Stomach (tissue), 8 donors: ENCODE measurements at regions not wholly inside any gene's neighbourhood (a gene's known extent, or its start where the extent isn't known, plus 50 kb on each side); places are given as distances from the start of the nearest gene placed in this dataset.

Experiments used
- DNase-seq, 2 donors: peaks; one replicate each; pipeline versions ENCODE4 v3.0.0 to v3.0.0-alpha.2; 2013 to 2019
- H3K27ac ChIP-seq, 5 donors: fragments of 200-600 bp in 4 of 5; sonication (generic) in 4 of 5; one replicate each; pipeline ENCODE4 v1.5.1; 2013 to 2019; ENCODE audit warnings: mild to moderate bottlenecking in 1 of 5, moderate library complexity in 1 of 5
- H3K27me3 ChIP-seq, 3 donors: fragments of 200-600 bp; sonication (generic); one replicate each; pipeline ENCODE4 v1.5.1; 2017 to 2019; ENCODE audit warnings: mixed run types in 1 of 3
- H3K36me3 ChIP-seq, 4 donors: fragments of 200-600 bp; sonication (generic); 1 replicate in 3 of 4; 2 replicates in 1 of 4; pipeline ENCODE4 v1.5.1; 2016 to 2019
- H3K4me1 ChIP-seq, 4 donors: fragments of 200-600 bp; sonication (generic); one replicate each; pipeline ENCODE4 v1.5.1; 2016 to 2019
- H3K4me3 ChIP-seq, 4 donors: fragments of 200-600 bp; sonication (generic) in 3 of 4; one replicate each; pipeline ENCODE4 v1.5.1; 2016 to 2019; ENCODE audit warnings: mild to moderate bottlenecking in 1 of 4
- H3K9me3 ChIP-seq, 4 donors: fragments of 200-600 bp; sonication (generic); one replicate each; pipeline ENCODE4 v1.5.1; 2016 to 2019
- EP300 ChIP-seq: sonication (generic); formaldehyde crosslinking; IDR thresholded peaks from one replicate; pipeline ENCODE4 v1.6.1; 2017; ENCODE audit warnings: antibody characterized with exemption
- POLR2A ChIP-seq, 4 donors: fragments of 450-650 bp; IDR thresholded peaks; one replicate each; pipeline ENCODE4 v1.6.1; 2016; ENCODE audit warnings: antibody characterized with exemption in 4 of 4, control low read depth in 2 of 4, mild to moderate bottlenecking in 1 of 4, moderate library complexity in 1 of 4
- POLR2AphosphoS5 ChIP-seq, 3 donors: sonication (generic); formaldehyde crosslinking; IDR thresholded peaks; one replicate each; pipeline ENCODE4 v1.6.1; 2016; ENCODE audit warnings: antibody characterized with exemption in 3 of 3
- WGBS, 5 donors: extraction: QIAGEN DNeasy Blood & Tissue Kit in 3 of 5; methylation state at CpG; one replicate each; pipeline versions ENCODE4 v1.1.5 to v1.1.7; 2013 to 2018; 5-methylcytosine and 5-hydroxymethylcytosine counted together
- intact Hi-C: fragments of 100-400 bp; cut with DNase I; formaldehyde crosslinking; loops from one replicate; pipeline ENCODE4 v1.15.1; 2023; ENCODE audit warnings: low total_unique reads
- TF ChIP-seq, protein P1 (sequence below), 7 experiments: fragments of 450-650 bp in 4 of 7; fragments of 200-600 bp in 3 of 7; sonication (generic) in 3 of 7; IDR thresholded peaks; one replicate each; pipeline ENCODE4 v1.5.1; 2016 to 2019; ENCODE audit warnings: antibody characterized with exemption in 7 of 7, control low read depth in 2 of 7, mild to moderate bottlenecking in 1 of 7
- donor health status: healthy with polysubstance abuse.
- donor health status: Bipolar disorder and iron deficiency.
- donor health status: healthy.

- Histone ChIP-seq H3K9me3 (no peaks in the 10 kb centered on the region), H3K4me3 (no peak overlapping the region), H3K36me3 (no peaks in the 10 kb centered on the region), H3K27ac (no peak overlapping the region), H3K27me3 (no peaks in the 10 kb centered on the region), H3K4me1 (peaks cover 0 to 9% (median 3%) of the 10 kb centered on the region in 4 donors)
- TF ChIP-seq POLR2AphosphoS5 (IDR thresholded peaks at IDR 0.05) (no peak), POLR2A (IDR thresholded peaks at IDR 0.05) (no peak), EP300 (no peak)
- TF ChIP-seq, protein P1, sequence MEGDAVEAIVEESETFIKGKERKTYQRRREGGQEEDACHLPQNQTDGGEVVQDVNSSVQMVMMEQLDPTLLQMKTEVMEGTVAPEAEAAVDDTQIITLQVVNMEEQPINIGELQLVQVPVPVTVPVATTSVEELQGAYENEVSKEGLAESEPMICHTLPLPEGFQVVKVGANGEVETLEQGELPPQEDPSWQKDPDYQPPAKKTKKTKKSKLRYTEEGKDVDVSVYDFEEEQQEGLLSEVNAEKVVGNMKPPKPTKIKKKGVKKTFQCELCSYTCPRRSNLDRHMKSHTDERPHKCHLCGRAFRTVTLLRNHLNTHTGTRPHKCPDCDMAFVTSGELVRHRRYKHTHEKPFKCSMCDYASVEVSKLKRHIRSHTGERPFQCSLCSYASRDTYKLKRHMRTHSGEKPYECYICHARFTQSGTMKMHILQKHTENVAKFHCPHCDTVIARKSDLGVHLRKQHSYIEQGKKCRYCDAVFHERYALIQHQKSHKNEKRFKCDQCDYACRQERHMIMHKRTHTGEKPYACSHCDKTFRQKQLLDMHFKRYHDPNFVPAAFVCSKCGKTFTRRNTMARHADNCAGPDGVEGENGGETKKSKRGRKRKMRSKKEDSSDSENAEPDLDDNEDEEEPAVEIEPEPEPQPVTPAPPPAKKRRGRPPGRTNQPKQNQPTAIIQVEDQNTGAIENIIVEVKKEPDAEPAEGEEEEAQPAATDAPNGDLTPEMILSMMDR (IDR thresholded peaks at IDR 0.05): no peak
- WGBS, 5 donors: 91 to 96% (median 93%) methylated on average over 6 of the region's 6 CpGs
- DNase-seq: no peak
- intact Hi-C loops: no loop called here
Observed at GRCh38 chr3:59680919-59681318, 631.1 kb upstream of the CFAP20DC start.

- WGBS, 5 donors: 38 to 60% (median 50%) methylated on average over 11 of the region's 11 CpGs
- H3K36me3 ChIP-seq: no peaks in the 10 kb centered on the region
- TF ChIP-seq POLR2A (IDR thresholded peaks at IDR 0.05): no peak
- no peak for TF ChIP-seq POLR2AphosphoS5 (IDR thresholded peaks at IDR 0.05)
- TF ChIP-seq EP300: no peak
- TF ChIP-seq, protein P1 (IDR thresholded peaks at IDR 0.05): no peak
- no peak overlapping the region for H3K4me3 ChIP-seq
- H3K27ac ChIP-seq: peak overlapping the region in 4 of 5 donors; percentile 20 to 48 (median 31)
- H3K27me3 ChIP-seq: no peaks in the 10 kb centered on the region
- intact Hi-C loops: no loop called here
- H3K4me1 ChIP-seq: peaks cover 0 to 9% (median 6%) of the 10 kb centered on the region in 4 donors
- H3K9me3 ChIP-seq: no peaks in the 10 kb centered on the region
- DNase-seq: peak; percentile 35 to 51
Observed at GRCh38 chr3:59677747-59678702, 628.2 kb upstream of the CFAP20DC start.

DNA sequence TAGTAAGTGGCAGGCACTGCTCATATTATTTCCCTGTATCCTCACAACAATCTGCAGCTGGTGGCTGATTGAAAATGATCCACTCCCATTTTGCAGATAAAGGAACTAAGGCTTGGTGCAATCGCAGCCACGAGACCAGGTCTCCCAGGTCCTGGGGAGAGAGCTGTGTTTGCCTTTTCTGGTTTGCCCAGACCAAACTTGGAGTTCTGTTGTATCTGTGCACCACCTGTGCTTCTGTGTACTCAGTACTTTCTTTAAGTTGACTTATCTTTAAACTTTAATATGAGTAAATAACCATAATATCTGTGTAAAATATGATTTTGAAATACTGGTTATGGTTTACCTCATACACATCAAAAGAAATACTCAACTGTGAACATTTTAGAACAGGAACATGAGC, 625.7 kb upstream of the CFAP20DC start:
- WGBS, 5 donors: 27 to 70% (median 37%) methylated on average over 2 of the region's 2 CpGs
- no peak overlapping the region for H3K4me3 ChIP-seq
- intact Hi-C loops: no loop called here
- H3K27ac ChIP-seq: no peak overlapping the region
- no peak for DNase-seq
- H3K4me1 ChIP-seq: peaks cover 0 to 9% (median 6%) of the 10 kb centered on the region in 4 donors
- no peaks in the 10 kb centered on the region for H3K36me3 ChIP-seq
- H3K27me3 ChIP-seq: no peaks in the 10 kb centered on the region
- H3K9me3 ChIP-seq: no peaks in the 10 kb centered on the region
- no peak for TF ChIP-seq POLR2A (IDR thresholded peaks at IDR 0.05)
- TF ChIP-seq, protein P1 (IDR thresholded peaks at IDR 0.05): no peak
- TF ChIP-seq EP300: no peak
- TF ChIP-seq POLR2AphosphoS5 (IDR thresholded peaks at IDR 0.05): no peak

DNA sequence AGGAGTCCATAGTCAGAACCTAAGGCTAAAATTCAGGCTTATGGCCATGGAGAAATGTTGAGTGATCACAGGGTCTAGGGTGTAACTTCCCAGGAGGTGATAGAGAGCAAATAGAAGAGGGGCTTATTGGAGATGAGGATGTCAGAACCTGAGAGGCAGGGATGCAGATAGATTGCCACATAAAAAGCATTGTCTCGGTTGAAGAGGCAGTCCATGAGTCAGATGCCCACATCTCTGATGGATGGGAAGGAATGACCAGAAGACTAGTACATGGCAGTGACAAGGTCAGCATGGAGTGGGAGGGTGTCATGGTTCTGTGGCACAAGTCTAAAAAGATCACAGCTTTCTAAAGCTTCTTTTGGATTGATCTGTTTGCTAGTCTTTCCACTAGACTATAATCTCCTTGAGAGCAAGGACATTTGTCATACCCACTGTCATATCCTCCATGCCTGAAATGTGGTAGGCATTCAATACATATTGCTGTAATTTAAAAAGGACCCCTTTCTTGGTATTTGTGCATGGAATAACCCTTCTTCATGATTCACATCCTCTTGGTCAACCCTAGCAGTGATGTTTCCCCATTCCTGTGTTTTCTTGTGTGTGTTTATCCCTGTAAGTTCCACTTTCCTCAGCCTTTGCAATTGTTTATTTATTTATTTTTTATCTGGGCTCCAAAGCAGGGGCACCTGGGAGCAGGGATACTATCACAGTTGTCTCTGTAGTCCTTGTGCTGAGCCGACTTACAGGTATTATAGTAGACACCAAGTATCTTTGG, 613.4 kb upstream of the CFAP20DC start:
- Histone ChIP-seq H3K9me3 (no peaks in the 10 kb centered on the region), H3K4me3 (no peak overlapping the region), H3K4me1 (peaks cover 25 to 50% (median 34%) of the 10 kb centered on the region in 4 donors), H3K36me3 (no peaks in the 10 kb centered on the region), H3K27me3 (no peaks in the 10 kb centered on the region), H3K27ac (no peak overlapping the region)
- intact Hi-C loops: no loop called here
- no peak for TF ChIP-seq POLR2AphosphoS5 (IDR thresholded peaks at IDR 0.05)
- no peak for TF ChIP-seq POLR2A (IDR thresholded peaks at IDR 0.05)
- TF ChIP-seq EP300: no peak
- TF ChIP-seq, protein P1 (IDR thresholded peaks at IDR 0.05): no peak
- WGBS, 5 donors: 80 to 99% (median 96%) methylated on average over 2 of the region's 2 CpGs
- no peak for DNase-seq
